Stimulated activated CD8-positive, alpha-beta memory T cell treated with anti-CD3 and anti-CD28 coated beads, Interleukin-7, amount 100 ng/mL, for 1 hour (primary cell): ENCODE measurements at regions not wholly inside any gene's neighbourhood (a gene's known extent, or its start where the extent isn't known, plus 50 kb on each side); places are given as distances from the start of the nearest gene placed in this dataset.
"Not testable (repeated sequence)": the region's sequence is repeated elsewhere in the genome, so short reads cannot be mapped to it uniquely, and the experiment has no call there.

Experiments used
- DNase-seq, 2 donors: peaks; one replicate each; pipeline ENCODE4 v3.0.0-alpha.2; 2020; ENCODE audit warnings: low read depth in 2 of 2

DNA sequence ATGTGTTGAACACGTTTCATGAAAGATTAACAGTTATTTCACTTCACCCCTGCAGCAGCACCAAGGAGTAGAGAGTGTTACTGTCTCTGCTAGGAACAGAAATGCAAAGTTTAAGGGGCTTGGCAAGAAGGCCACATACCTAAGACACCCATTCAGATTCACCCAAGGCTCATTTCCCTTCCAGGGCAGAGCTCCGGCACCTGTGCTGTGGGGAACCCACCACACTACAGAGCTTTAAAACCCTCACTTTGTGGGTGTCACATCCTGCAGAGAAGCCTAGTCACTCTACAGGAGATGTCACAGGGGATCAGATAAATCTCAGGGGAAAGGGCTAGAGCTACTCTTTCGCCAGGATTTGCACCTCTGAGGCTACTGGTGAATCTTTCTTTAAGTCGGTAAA lies 176.1 kb upstream of the KLF6 start:
- DNase-seq = peak in 1 of 2 donors; percentile 20

DNA sequence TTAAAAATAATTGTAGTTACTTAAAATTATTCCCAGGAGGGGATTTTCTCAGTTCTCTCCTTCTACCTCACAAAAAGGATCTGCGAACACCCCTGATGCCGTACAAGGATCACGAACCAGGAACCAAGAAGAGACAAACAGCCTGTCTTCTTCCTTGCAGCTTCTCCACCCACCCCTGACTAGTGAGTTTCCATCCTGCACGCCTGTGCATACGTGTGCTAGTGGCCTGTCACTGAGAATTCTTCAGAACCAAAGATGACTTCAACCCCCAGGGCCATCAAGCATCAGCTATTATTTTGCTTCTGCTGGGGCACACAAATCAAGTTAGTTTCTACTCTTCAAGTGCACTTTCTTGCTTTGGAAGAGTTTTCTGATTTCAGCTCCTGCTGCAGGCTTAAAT lies 175.5 kb upstream of the KLF6 start:
- no peak for DNase-seq

DNA sequence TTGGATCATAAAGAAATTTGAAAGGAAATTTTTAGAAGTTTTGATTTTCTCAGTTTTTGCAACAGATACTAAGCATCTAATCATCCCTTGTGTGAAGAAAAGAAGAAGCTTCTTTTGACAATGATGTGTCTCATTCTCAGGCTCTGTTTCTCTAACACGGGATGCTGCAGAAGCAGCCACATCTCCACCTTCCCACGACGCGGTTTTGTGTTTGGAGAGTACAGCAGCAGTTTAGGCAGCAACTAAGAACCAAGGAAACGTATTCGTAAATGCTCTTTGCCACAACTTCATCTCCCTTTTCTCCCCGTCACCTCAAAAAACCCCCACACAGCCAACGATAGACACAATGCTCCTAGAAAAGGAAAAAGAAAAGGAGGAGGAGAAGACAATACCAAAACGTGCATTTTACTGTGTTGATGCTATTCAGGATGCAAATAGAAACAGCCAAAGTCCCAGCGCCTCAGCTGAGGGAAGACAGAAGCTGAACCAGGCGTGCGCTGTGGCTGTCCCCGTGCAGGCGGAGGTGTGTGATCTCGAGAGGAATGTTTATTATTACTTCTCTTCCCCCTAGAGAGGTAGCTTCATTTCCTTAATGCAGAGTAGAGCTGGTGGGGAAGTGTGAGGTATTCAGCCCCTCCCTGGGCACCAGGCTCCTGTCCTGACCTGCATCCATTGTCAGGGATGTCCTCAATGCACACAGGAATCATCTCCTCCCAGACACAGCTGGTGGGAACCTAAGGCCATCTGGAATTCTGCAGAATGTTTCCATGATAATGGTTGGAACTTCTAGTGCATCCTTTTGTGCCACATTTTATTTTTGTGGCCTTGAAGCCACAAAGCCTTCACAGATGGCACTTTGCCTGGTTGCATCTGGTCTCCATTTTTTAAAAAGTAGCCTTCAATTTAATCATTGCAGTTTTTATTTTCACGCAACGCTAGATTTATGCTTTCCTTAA lies 174.6 kb upstream of the KLF6 start:
- DNase-seq = no peak

DNA sequence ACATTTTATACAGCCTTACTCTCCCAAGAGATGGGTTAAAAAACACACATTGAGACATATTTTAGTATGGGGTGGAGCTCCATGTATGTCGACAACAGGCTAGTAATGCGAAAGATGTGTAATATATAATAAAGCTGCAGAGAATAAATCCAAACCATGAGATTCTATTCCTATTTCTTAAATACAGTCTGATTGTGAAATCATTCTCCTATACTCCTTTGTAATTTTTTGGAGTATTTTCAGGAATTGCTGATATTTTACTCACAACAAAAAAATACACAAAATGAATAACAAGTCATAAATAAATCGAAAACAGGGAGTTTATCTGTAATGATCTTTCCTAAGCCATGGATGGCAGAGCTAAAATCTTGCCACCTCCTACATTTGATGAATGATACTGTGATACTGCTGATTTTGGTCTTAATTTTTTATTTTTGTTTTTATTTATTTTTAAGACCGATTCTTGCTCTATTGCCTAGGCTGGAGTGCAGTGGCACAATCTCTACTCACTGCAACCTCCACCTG lies 173.5 kb upstream of the KLF6 start:
- DNase-seq = no peak

DNA sequence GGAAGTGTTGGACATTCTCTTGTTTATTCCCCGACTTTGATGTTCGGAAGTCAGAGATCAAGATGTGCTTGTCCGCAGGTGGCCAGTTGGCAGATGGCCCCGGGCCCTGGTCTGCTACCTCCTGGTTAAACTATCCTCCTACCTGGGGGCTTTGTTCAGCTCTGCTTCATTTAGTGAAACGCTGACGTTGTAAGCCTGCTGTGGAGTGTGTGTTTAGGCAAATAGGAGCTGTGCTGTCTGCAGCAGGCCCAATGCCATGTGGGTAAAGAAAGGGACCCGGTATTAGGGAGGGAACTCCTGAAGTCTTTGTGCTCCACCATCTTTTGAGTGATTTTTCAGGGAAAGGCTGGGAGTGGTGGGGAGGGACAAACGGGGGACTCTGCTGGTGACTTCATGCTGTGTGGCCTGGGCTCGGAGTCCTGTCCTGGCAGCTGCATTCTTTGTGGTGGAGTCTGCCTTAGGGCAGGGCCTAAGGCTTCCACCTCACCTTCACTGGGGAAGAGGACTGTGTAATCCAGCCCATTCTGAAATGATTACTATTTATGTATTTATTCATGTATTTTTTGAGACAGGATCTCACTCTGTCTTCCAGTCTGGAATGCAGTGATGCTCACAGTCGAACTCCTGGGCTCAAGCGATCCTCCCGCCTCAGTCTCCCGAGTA lies 171.1 kb upstream of the KLF6 start:
- no peak for DNase-seq

DNA sequence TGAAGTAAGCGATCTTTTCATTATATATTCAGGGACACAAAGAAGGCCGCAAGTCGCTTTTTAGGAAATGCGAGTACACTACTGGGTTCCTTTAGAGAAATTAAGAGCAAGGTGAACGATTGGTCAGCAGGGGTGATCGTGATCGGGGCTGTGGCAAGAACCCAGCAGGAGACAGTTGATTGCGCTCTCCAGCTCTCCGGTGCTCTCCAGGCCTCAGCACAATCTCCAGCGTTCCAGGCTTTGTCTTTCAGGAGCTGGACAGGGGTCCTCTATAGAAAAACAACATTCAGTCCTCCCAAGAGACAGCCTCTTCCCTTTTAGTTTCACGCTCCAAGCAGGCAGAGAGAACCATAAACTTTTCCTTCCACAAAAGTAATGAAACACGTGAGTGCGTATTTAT lies 170.5 kb upstream of the KLF6 start:
- DNase-seq = no peak

DNA sequence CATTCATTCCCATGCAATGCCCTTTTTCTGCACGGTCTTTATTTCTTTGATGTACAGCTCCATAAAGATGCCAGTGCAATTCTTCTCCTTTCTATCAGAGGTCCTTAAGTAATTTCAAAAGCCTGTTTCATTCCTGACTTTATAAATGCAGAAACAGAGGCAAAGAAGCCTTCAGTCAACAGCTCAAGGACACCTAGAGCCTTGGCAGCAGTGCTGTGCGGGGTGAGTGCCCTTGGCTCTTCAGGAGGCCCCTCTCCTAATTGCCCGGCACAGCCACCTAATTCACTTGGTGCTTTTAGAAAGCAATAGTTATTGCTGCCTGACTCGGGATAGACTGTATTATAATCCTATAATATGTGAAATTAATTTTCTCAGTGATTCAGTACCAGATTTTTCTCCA lies 169.6 kb upstream of the KLF6 start:
- no peak for DNase-seq

DNA sequence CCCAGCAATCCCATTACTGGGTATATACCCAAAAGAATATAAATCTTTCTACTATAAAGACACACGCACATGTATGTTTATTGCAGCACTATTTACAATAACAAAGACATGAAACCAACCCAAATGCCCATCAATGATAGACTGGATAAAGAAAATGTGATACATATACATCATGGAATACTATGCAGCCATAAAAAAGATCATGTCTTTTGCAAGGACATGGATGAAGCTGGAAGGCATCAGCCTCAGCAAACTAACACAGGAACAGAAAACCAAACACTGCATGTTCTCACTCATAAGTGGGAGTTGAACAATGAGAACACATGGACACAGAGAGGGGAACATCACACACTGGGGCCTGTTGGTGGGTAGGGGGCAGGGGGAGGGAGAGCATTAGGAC lies 169.0 kb upstream of the KLF6 start:
- DNase-seq = not testable (repeated sequence)

DNA sequence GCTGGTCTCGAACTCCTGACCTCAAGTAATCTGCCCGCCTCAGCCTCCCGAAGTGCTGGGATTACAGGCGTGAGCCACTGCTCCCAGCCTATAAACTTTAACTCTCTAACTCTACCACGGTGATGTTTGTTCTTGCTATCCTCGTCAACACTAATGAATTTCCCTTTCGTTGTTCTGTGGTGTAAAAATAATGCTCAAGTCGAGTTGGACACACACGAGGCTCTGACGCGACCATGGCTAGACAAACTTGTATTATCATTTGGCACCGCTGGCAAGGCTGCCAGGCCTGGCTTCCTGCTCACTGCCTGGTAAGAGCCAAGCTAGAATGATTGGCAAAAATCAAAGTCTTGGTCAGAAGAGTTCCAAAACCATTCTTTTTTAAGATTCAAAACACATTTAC lies 167.0 kb upstream of the KLF6 start:
- DNase-seq = no peak

DNA sequence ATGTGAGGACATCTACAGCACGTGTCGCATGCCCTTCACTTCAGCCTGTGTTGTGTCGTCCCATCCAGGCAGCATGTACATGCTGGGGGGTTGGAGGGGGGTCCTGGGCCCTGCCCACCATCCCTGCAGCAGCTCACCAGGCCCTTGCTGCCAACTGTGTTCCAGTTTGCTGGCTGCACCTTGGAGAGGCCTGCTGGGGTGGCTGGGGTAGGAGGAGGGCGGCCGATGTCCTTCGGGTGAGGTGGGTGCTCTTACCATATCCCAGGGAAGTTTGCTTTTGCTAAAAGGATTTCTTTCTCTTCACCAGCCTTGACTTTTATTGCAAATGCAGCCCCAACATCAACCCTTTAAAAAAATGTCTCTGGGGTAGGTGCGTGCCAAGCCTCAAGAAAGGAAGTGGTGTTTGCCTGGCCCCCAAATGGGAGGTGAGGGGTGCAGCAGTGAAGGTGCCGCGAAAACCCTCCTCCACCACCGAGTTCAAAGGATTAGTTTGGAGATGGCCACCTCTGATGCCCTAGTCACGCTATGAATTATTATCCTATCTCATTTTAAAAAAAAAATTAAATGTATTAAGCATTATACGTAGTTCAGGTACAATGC lies 165.8 kb upstream of the KLF6 start:
- DNase-seq = no peak

DNA sequence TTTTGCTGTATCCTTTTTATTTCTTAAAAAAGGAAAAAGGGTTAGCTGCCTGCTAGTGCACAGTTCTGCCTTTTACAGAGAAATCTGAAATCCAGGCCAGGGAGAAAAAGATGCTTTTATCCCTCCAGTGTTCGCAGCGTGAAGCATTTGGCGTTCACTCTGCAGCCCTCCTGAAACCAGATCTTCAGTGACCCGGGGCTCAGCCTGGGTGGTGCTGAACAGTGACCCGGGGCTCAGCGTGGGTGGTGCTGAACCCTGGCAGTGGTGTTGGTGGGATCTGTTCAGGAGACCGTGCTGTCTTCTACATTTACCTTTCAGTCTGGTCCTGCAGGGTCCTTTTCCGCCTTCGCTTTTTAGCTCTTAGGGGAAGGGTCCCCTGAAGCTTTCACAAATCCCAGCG lies 164.7 kb upstream of the KLF6 start:
- DNase-seq = no peak

DNA sequence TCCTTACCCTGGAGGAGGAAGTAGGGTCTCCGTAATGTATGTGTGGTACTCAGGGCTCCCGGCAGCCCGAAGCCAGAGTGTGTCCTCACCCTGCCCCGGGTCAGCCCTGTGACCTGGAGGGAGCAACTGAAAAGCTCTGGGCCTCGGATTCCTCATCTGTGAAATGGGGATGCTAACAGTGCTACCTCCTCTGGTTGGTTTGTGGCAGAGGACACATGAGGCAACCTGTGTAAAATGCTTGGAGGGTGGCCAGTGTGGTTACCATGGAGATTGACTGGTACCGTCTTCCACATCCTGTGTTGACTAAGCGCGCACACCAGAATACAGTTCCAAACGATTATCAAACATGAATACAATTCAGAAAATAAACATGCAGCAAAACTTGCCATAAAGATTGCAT lies 163.8 kb upstream of the KLF6 start:
- peak; percentile 41 to 53 for DNase-seq

DNA sequence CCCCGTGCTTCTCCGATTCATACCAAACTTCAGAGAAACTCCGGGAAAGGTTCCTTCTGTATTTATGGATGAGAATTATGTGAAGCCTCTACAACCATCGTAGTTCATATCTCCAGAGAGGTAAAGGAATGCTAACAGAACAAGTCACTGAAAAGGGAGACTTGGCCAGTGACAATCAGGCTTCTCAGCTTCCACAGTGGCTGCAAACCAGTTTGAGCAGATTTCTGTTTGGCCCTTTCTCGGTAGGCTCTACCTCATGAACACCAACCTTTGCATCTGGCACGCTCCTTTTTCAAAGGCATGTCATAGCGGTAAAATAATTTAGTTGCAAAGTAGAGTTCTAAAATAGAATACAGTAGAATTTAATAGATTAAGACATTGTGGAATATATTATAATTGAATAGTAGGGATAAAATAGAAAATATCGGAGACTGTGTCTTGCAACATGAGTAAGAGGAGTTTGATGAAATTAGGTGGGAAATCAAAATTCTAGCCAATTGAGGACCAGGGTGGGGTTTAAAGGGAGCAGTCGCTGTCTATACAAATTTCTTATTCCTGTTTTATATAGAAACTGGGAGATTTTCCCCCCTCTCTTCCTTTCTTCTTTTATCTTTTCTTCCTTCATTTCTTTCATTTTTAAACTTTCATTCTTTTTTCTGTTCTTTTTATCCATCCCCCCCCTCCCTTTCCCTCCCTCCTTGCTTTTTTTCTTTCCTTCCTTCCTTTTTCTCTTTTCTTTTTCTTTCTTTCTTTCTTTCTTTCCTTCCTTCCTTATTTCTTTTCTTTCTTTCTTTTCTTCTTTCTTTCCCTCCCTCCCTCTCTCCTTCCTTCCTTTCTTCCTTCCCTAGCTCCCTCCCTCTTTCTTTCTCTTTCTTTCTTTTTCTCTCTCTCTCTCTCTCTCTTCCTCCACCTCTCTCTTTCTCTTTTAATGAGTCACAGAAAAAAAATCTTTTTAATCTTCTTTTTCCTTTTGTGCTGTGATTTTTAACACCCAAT lies 161.5 kb upstream of the KLF6 start:
- DNase-seq = no peak

DNA sequence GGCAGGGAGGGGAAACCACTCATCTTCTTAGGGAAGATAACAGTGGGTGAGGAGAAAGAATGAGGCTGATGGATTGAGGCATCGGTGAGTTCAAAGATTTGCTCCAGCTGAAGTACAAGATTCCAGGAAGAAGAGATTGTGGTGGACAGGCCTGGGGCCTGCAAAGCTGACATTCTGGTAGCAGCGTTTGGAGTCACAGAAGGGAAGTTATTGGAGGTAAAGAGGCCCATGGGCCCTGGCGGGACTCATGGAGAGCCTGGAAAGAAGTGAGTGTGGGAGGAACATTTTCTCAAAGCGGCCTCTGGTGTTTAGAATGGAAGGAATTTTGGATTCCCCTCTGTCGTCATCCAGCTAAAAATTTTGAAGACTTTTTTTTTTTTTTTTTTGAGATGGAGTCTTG lies 160.0 kb upstream of the KLF6 start:
- DNase-seq = no peak

DNA sequence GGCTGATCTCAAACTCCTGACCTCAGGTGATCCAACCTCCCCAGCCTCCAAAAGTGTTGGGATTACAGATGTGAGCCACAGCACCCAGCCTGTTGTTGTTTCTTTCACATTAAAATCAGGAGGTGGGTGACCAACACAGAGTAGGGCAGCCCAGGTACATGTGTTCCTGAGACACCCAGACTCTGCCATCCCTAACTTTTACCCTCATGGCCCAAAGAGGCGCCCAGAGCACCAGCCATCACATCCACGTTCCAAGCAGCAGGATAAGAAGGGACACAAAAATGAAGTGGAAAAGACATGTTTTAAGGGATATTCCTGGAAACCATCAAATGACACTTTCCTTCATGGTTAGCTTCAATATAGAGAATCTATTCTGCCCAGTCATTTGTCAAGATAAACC lies 159.6 kb upstream of the KLF6 start:
- DNase-seq = no peak

DNA sequence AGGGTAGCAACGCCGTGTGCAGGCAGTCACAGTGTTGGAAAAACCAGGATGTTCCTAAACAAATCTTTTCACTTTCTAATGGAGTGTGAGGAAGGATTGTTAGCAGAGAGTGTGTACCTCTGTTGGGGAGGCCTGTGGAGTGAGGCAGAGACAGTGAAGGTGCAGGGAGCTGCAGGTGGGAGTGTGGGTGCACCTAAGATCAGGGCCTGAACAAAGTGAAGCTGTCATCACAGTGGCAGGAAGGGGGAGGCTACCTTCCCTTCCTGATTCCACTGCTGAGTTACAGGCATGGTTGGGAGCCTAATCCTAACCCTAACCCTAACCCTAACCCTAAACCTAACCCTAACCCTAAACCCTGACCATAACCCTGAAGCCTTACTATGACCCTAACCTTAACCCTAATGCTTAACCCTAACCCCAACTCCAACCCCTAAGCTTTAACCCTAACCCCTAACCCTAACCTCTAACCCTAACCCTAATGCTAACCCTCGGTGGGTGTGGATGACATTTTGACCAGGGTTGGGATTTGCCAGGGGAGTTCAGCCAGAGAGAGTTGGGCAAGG lies 158.8 kb upstream of the KLF6 start:
- no peak for DNase-seq

DNA sequence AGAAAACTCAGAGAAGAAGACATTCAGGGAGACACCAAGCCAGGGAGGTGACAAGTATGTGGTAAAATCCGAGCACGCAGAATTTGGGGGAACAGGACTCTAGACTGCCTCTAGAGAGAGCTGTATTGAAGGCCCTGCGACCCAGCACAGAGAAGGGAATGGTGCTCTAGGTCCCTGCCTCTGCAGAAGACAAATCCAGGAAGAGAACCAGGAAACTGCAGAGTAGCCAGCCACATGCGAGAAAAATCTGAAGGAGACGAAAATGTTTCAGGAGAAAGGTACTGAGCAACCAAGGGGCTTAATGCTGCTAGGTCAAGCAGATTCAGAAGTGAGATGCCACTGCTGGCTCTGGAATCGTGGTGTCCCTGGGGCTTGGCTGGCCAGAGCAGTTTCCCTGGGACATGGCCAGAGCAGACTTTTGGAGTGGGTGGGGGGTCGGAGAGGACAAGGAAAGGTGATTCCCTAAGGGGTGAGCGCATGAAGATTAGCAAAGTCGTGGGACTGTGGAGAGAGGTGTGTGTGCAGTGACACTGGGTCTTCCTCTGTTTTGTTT lies 158.0 kb upstream of the KLF6 start:
- DNase-seq = no peak

DNA sequence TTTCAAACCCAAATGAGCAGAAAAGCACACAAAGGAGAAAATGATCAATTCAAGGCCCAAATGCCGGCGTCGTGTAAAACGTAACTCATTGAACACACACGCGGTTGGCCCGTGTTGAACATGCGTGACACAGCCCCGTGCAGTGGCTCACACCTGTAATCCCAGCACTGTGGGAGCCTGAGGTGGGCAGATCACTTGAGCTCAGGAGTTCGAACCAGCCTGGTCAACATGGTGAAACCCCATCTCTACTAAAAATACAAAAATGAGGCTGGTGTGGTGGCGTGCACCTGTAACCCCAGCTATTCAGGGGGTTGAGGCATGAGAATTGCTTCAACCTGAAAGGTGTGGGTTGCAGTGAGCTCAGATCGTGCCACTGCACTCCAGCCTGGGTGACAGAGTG lies 156.7 kb upstream of the KLF6 start:
- DNase-seq = no peak

DNA sequence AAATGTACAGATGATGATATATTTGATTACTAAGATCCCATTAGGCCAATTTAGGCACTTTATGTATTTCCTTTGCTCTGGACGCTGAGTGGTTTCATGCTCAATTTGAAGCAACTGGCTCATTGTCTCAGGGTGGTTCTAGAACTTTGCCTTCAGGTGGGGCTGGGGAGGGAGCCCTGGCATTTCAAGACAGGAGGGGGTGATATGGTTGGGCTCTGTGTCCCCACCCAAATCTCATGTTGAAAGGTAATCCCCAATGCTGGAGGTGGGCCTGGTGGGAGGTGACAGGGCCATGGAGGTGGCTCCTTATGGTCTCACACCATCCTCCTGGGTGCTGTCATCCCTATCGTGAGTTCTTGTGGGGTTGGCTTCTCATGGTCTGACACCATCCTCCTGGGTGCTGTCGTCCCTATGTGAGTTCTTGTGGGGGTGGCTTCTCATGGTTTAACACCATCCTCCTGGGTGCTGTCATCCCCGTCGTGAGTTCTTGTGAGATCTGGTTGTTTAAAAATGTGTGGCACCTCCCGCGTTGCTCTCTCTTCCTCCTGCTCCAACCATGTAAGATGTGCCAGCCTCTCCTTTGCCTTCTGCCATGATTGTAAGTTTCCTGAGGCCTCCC lies 151.5 kb upstream of the KLF6 start:
- DNase-seq = no peak

DNA sequence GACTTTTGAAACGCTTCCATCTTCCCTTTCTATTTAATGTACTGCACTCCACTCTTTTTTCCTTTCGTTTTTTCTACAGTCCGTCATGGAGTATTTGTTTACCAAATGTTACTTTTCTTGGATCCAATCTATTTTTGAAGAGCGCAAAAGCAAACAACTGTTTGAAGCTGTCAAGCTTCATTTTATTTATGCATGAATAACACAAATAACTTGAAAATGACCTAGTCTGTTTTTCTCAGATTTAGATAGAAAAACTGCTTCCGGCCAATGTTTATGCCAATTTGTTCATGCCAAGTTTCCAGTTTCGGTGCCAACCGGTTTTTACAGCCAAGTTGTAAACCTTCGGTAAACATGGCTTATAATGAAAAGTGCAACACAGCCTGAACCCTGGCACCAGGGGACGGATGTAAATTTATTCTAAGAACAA lies 150.9 kb upstream of the KLF6 start:
- no peak for DNase-seq
